Gastrocnemius medialis (tissue), 4 donors: ENCODE measurements at regions not wholly inside any gene's neighbourhood (a gene's known extent, or its start where the extent isn't known, plus 50 kb on each side); places are given as distances from the start of the nearest gene placed in this dataset.

ENCODE experiments used
- CTCF ChIP-seq, 5 experiments: fragments of 450-650 bp in 3 of 5; fragments of 200-600 bp in 2 of 5; sonication (generic) in 2 of 5; IDR thresholded peaks in 4 of 5; conservative IDR thresholded peaks in 1 of 5; 1 replicate in 4 of 5; 2 replicates in 1 of 5; pipeline ENCODE4 v1.5.1; 2016 to 2019; ENCODE audit warnings: antibody characterized with exemption in 5 of 5, mild to moderate bottlenecking in 3 of 5, moderate library complexity in 3 of 5
- POLR2A ChIP-seq, 2 donors: fragments of 450-650 bp; IDR thresholded peaks; one replicate each; pipeline ENCODE4 v1.6.1; 2017; ENCODE audit warnings: antibody characterized with exemption in 2 of 2, mild to moderate bottlenecking in 2 of 2, moderate library complexity in 2 of 2

- TF ChIP-seq CTCF (IDR thresholded peaks at IDR 0.05 in 4 of 5, conservative IDR thresholded peaks at IDR 0.05 in 1 of 5) (no peak), POLR2A (IDR thresholded peaks at IDR 0.05) (no peak)
These were observed 75.6 kb upstream of the TCERG1L start for GRCh38 chr10:131387018-131387529.
